ENCODE measurements at regions not wholly inside any gene's neighbourhood (a gene's known extent, or its start where the extent isn't known, plus 50 kb on each side); places are given as distances from the start of the nearest gene placed in this dataset.

GRCh38 chr12:88753707-88754106 lies 173.4 kb upstream of the KITLG start:
- CTCF ChIA-PET = interaction anchor here (0.5 kb wide), 1 partner anchor 16 kb away, joined by 4 read pairs; no protein-coding TSS in a partner anchor
- DNase-seq (ENCODE audit: low spot score) = no peak
- POLR2A ChIA-PET (ENCODE audit: low non-redundant PET) = no interaction called here
- TF ChIP-seq CTCF (conservative IDR thresholded peaks at IDR 0.05; ENCODE audit: low read depth) = no peak
- no peak overlapping the region for H3K27ac ChIP-seq

DNA sequence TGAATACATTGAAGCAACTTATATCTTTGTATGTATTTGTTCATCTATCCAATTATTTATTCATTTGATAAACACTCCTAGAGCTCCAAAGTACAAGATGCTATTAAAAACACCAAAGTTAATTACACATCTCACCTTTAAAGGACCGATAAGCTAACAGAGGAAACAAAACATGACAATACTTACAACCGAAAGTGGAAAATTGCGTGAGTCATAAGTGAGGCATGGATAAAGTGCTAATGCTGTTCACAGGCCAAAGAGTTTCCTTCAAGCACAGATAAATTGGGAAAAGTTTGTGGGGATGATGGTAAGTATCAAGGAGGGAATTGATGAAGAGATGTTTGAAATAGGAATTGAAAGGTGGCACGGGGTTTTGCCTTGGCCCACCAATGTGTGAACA lies 172.8 kb upstream of the KITLG start:
- ChIA-PET CTCF (interaction anchor here (0.7 kb wide), 1 partner anchor 434 kb away, joined by 3 read pairs; no protein-coding TSS in a partner anchor), POLR2A (ENCODE audit: low non-redundant PET) (no interaction called here)
- TF ChIP-seq CTCF (conservative IDR thresholded peaks at IDR 0.05; ENCODE audit: low read depth) = no peak
- no peak overlapping the region for H3K27ac ChIP-seq
- DNase-seq (ENCODE audit: low spot score) = peak; percentile 1

DNA sequence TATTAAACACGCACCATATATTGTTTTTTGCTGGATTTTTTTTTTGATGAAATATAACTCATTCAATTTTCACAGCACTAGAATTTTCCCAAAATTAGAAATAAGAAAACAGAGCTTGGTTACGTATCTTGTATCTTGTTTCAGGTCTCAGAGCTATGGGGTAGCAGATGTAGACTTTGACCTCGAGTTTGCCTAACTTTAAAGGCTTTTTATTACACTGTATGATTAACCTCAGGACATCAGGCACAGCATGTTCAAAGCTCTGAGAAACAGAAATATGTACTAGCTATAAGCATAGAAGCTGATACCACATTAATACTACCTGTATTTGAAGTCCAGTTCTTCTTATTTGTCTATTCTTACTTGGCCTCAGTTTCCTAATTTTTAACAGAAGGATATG lies 171.9 kb upstream of the KITLG start:
- ChIA-PET POLR2A (ENCODE audit: low non-redundant PET) (no interaction called here), CTCF (no interaction called here)
- TF ChIP-seq CTCF (conservative IDR thresholded peaks at IDR 0.05; ENCODE audit: low read depth) = no peak

DNA sequence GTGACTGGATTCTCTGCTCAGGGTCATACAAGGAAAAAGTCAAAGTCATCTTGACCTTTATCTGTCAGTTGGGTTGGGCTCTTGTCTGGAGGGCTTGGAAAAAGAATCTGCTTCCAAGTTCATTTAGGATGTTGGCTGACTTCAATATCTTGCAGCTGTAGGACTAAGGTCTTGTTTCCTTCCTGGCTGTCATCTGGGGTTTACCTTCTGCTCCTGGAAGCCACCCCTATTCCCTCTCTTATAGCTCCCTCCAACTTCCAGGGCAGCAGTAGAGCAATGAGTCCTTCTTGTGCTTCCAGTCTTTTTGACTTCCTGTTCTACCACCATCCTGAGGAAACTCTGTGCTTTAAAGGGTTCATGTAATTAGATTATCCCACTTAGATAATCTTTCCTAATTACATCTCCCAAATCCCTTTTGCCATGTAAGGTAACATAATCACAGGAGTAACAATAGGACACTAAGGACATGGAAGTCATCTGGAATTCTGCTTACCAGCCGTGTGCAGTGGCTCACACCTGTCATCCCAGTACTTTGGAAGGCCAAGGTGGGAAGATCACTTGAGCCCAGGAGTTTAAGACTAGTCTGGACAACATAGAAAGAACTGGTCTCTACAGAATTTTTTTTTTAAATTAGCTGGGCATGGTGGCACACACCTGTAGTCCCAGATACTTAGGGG lies 170.7 kb upstream of the KITLG start:
- POLR2A ChIA-PET (ENCODE audit: low non-redundant PET) = no interaction called here
- DNase-seq (ENCODE audit: low spot score) = no peak
- H3K27ac ChIP-seq = no peak overlapping the region
- no peak for TF ChIP-seq CTCF (conservative IDR thresholded peaks at IDR 0.05; ENCODE audit: low read depth)
- CTCF ChIA-PET = no interaction called here

More for the DNA sequence above, 171.9 kb upstream of the KITLG start:
- H3K27ac ChIP-seq = no peak overlapping the region
- DNase-seq (ENCODE audit: low spot score) = no peak

DNA sequence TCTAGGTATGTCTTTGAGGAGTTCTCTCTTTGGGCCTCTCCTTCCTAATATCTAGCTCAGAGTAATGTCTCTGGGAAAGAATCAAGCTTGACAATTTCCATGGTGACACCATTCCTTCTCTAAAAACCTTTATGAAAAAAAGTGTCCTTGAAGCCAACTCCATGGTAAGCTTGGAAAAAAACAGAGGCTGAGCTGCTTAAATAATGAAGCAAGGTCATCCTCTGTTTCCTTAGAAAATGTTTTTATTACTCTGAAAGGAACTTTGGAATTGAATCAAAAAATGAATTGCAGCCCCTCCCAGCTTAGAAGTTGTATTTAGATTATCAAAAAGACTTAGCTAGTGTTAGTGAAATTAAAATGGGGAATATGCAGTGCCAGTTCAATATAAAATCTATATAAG lies 166.1 kb upstream of the KITLG start:
- no peak for TF ChIP-seq CTCF (conservative IDR thresholded peaks at IDR 0.05; ENCODE audit: low read depth)
- CTCF ChIA-PET = interaction anchor here (0.8 kb wide), 1 partner anchor 636 kb away, joined by 8 read pairs; no protein-coding TSS in a partner anchor
- no peak overlapping the region for H3K27ac ChIP-seq
- POLR2A ChIA-PET (ENCODE audit: low non-redundant PET) = no interaction called here
- no peak for DNase-seq (ENCODE audit: low spot score)

GRCh38 chr12:88743946-88744685 lies 163.8 kb upstream of the KITLG start:
- DNase-seq (ENCODE audit: low spot score) = no peak
- no peak for TF ChIP-seq CTCF (conservative IDR thresholded peaks at IDR 0.05; ENCODE audit: low read depth)
- POLR2A ChIA-PET (ENCODE audit: low non-redundant PET) = no interaction called here
- no peak overlapping the region for H3K27ac ChIP-seq
- CTCF ChIA-PET = interaction anchor here (0.6 to 0.7 kb wide), 2 partner anchors 636 to 1997 kb away, joined by 3 to 5 read pairs; no protein-coding TSS in a partner anchor
